Kidney tubule cell (primary cell): ENCODE measurements at regions not wholly inside any gene's neighbourhood (a gene's known extent, or its start where the extent isn't known, plus 50 kb on each side); places are given as distances from the start of the nearest gene placed in this dataset.
"Not testable (repeated sequence)": the region's sequence is repeated elsewhere in the genome, so short reads cannot be mapped to it uniquely, and the experiment has no call there.

Experiments used
- DNase-seq: peaks from one replicate; pipeline ENCODE4 v3.0.0-alpha.2; 2018; ENCODE audit warnings: low spot score

DNA sequence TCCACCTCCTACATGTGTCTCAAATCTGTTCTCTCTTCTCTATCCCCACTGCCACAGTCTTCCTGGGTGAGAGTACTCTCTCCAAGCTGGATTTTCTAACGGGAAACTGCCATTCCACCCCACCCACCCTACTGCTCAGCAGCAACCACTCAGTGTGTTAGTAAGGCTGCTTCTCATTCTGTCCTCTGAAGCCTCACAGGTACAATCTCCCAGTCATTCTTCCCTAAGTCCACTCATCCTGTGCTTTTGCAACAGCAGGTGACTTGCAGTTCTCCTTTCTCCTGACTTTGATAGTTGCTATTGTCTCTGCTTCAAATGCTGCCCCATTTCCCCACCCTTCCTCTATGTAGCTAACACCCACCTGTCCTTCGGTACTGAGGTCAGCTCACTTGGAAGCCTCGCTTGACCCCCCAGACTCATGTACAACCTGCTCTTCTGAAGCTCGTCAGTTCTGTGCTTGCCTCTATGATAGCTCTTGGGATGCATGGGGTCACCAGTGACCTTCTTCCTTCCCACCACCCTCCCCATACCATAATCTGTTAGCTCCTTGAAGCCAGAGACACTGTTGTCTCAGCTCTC is 188.9 kb downstream of the RRAGC start:
- no peak for DNase-seq

GRCh38 chr1:38667626-38668025 is 191.9 kb downstream of the RRAGC start:
- no peak for DNase-seq

GRCh38 chr1:38662126-38662525 is 197.4 kb downstream of the RRAGC start:
- no peak for DNase-seq

DNA sequence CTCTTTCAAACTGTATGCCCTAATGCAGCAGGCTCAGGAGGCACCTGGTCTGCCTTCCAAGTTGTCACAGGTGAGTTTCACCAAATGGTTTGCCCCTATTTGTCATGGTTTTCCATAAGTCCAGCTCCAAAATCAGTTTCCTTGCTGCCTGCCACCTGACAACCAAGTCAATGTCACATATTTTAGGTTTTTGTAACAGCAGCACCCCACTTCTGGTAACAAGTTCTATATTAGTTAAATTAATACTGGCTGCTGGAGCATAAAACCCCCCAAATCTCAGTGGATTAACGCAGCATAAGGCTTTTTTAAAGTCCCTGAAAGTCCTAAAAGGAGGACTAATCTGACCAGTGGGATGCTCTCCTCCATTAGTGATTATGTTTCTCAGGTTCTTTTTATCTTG is 200.7 kb downstream of the RRAGC start:
- no peak for DNase-seq

DNA sequence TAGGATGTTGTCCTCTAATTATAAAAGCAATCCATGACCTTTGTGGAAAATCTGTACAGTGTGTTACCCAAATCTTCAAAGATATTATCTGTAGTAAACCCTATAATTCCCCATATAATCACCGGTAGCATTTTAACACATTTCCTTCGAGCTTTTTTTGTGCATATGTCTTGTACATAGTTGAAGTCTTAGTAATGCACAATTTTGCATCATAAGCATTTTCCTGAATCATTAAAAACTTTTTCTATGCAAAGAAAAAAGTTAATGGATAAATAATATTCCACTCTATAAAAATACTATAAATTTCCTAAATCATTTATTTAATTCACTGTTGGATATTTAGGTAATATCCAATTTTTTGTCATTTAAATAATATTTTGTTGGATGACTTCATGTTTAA is 201.7 kb downstream of the RRAGC start:
- no peak for DNase-seq

GRCh38 chr1:38657207-38657840 is 202.2 kb downstream of the RRAGC start:
- no peak for DNase-seq

GRCh38 chr1:38656726-38657125 is 202.8 kb downstream of the RRAGC start:
- DNase-seq, result no peak

DNA sequence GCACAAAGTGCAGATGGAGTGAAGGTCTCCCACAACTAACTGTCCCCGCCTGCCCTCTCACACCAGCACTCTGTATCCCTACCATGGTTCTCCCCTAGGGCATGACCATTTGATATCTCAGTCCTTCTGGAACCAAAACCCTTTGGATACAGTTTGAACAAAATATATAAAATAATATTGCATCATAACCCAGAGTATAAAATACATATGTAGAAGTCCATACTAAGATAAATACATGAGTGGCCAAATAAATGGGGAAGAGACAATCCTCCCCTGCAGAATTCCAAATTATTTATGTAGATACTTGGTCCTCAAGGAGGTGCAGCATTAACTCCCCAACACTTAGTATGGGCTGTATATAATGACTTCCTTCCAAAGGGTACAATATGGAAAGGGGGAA is 207.4 kb downstream of the RRAGC start:
- no peak for DNase-seq

- DNase-seq, result no peak
These were observed 207.9 kb downstream of the RRAGC start for GRCh38 chr1:38651669-38652068.

DNA sequence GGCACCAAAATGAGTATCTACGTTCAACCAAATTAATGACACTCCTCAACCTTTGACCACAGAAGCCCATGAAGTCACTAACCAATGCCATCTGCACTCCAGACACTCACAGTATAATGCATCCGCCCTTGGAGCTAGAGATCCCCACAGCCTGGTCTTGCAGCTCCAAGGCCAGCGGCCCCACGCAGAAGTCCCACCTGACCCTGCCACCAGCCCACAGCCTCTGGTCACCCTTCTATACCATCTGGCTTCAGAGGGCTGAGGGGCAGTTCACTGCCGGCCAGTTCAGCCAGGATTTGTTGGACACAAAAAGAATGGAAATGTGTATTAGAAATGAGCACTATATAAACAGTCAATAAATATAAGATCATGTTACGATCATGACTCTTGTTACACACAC is 211.2 kb downstream of the RRAGC start:
- DNase-seq, result no peak

DNA sequence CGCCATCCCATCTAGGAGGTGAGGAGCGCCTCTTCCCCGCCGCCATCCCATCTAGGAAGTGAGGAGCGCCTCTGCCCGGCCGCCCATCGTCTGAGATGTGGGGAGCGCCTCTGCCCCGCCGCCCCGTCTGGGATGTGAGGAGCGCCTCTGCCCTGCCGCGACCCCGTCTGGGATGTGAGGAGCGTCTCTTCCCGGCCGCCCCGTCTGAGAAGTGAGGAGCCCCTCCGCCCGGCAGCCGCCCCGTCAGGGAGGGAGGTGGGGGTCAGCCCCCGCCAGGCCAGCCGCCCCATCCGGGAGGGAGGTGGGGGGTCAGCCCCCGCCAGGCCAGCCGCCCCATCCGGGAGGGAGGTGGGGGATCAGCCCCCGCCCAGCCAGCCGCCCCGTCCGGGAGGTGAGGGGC is 212.2 kb downstream of the RRAGC start:
- not testable (repeated sequence) for DNase-seq

DNA sequence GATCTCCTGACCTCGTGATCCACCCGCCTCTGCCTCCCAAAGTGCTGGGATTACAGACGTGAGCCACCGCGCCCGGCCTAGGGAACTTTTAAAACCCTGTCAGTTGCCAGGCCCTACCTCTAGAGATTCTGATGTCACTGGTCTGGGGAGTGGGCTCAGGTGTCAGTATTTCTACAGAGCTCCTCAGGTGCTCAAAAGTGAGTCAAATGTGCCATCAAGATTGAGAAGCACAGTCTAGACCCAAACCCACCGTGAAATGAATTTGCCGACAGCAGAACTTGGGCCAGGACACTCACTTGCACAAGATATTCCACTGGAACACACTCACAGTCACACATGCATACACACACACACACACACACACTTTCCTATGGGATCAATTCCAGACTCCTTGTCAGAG is 215.5 kb downstream of the RRAGC start:
- no peak for DNase-seq

DNA sequence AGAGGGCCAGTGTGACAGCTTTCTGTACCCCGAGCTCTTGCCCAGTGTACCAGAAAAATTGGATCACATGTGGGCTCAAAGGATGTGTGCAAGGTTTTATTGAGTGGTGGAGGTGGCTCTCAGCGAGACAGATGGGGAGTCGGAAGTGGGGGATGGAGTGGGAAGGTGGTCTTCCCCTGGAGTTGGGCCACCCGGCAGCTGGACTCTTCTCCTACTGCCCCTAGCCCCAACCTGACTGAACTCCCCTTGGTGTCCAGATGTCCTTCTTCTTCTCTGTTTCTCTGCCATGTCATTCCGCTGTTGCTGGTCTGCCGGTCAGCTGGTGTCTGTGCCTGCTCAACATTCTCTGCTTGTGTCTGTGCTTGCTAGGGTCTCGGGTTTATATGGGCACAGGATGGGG is 217.9 kb downstream of the RRAGC start:
- DNase-seq, result no peak

- DNase-seq, result no peak
These were observed 219.2 kb downstream of the RRAGC start for GRCh38 chr1:38640371-38640770.

GRCh38 chr1:38628241-38628640 is 231.3 kb downstream of the RRAGC start:
- no peak for DNase-seq

DNA sequence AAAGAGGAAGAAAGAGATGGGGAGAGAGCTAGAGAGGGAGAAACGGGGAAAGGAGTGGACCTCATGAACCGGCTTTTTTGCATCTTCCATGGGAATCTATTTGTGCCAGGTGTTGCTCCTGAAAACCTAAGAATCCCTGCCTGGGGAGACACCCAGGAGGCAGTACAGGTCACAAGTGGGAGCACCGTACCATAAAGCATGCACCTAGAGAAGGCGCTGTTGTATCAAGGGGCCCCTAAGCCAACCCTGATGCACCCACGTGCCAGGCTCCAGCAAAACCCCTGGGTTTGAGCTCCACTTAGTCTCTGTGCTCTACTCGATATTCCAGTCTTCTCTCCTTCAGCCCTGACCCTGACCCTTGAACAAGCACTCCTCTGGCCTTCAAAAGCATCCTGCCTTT is 233.6 kb downstream of the RRAGC start:
- DNase-seq, result no peak

DNA sequence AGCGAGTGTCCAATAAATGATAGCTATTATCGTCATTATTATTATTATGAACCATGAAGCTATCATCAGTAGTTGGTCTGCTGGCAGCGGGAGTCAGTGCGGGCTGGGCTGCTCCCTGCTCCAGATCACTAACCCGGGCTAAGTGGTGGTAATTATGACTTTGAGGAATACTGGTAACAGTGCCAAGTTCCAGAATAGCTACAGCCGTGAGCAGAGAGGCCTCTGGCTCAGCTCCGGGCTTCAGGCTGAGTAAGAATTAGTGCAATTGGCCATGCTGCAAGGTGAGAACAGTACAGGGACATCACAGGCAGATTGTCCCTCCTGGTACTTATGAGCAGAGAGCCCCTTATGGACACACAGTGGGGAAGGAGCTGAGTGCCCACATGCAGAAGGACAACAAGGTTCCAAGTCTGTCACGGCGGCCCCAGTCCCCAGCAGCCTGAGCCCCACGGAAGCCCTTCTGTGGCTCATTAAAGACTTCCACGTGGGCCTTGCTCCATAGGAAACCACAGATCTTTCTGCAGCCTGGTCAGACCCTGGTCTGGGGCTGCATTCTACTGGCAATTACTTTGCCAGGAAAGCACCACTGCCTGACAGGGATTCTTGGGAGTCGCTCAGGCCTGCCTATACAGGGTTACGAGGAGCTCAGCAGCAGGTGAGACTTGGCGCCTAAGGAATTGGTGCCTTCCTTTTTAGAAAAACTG is 235.1 kb downstream of the RRAGC start:
- peak; percentile 5 for DNase-seq

GRCh38 chr1:38623529-38623928 is 236.0 kb downstream of the RRAGC start:
- no peak for DNase-seq

DNA sequence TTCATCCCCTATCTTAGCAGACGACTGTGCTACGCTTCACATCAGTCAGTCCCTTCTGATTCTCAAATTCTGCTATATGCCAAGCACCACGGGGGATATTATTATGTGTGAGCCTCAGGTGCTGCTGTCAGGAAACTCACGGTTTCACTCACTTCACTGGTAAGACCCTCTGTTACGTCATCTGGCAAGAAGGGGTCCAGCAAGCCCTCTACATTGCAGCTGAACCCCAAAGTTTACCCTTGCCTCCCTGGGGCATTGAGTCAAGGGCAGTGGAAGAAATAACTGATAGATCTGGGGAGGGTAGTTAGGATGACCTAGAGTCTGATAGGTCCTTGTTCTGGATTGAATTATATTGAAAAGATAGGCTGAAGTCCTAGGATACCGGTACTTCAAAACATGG is 237.4 kb downstream of the RRAGC start:
- no peak for DNase-seq

DNA sequence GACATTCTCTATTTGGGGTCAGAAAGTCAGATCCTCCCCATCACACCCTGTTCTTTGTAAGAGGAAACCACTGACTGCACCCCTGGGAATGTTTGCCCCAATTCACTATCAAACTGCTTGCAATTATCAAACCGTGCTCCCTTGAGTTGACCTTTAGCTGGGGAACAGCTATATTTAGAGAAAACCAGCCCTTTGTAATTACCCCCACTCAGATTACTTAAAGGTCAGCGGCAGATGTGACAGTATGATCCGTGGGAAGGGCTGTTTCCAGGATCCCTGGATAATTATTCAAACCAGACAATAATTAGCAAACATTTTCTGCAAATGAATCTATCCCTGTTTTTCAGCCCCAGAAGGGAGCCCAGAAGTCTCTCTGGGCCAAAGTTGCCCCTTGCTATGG is 242.7 kb downstream of the RRAGC start:
- DNase-seq, result no peak

DNA sequence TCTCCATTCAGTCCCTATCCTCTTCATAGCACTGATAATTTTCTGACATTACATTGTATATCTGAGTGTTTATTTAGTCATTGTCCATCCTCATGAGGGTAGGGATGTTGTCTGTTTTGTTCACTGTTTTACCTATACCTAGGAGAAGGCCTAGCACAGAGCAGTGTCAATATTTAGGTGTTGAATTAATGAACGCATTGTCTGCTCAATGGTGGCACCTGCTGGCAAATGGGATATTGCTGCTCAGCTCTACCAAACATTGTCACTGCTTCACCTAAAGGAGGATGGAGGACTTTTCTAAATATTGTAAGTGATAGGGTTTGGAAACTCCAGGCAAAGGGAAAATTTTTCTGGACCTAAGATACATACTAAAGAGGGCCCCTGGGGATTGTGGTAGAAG is 243.9 kb downstream of the RRAGC start:
- DNase-seq, result no peak

- DNase-seq, result no peak
These were observed 244.7 kb downstream of the RRAGC start for GRCh38 chr1:38614861-38615260.

- DNase-seq, result no peak
These were observed 245.6 kb downstream of the RRAGC start for GRCh38 chr1:38613996-38614395.

DNA sequence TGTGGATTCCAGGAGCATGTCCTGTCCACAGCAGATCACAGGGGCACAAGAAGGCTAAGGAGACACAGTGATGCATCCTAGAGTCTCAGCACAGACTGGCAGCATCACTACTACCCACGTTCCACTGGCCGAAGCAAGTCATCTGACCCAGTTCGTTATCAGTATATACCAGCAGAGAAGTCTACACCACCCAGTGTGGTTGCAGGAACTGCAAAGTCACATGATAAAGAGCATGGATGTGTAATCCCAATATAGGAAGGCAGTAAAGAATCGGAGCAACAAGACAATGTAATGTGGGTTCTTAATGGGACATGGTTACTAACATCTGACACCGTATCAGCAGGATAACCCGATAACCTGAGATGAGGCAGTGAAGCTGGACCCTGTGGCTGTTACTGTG is 246.6 kb downstream of the RRAGC start:
- no peak for DNase-seq
